ENCODE measurements at regions not wholly inside any gene's neighbourhood (a gene's known extent, or its start where the extent isn't known, plus 50 kb on each side); places are given as distances from the start of the nearest gene placed in this dataset.

GRCh38 chr1:163772246-163772645, 450.5 kb downstream of the NUF2 start:
- no peak overlapping the region for H3K9ac ChIP-seq (ENCODE audit: low read depth in 2 of 2, low read length in 2 of 2)
- H3K36me3 ChIP-seq: no peaks in the 10 kb centered on the region
- H3K9me3 ChIP-seq: no peaks in the 10 kb centered on the region
- no peaks in the 10 kb centered on the region for H3K4me1 ChIP-seq
- no peak for DNase-seq
- intact Hi-C loops (cut with DNase I): no loop called here
- no peak overlapping the region for H3K4me3 ChIP-seq
- no peak overlapping the region for H3K27ac ChIP-seq
- TF ChIP-seq CTCF (IDR thresholded peaks at IDR 0.05): no peak
- no peaks in the 10 kb centered on the region for H3K27me3 ChIP-seq

GRCh38 chr1:163773396-163773795, 451.6 kb downstream of the NUF2 start:
- intact Hi-C loops (cut with DNase I): no loop called here
- Histone ChIP-seq H3K9ac (ENCODE audit: low read depth in 2 of 2, low read length in 2 of 2) (no peak overlapping the region), H3K36me3 (no peaks in the 10 kb centered on the region), H3K9me3 (no peaks in the 10 kb centered on the region), H3K27me3 (no peaks in the 10 kb centered on the region), H3K27ac (no peak overlapping the region), H3K4me3 (no peak overlapping the region), H3K4me1 (no peaks in the 10 kb centered on the region)
- TF ChIP-seq CTCF (IDR thresholded peaks at IDR 0.05): no peak
- DNase-seq: no peak

- Histone ChIP-seq H3K27me3 (no peaks in the 10 kb centered on the region), H3K4me1 (no peaks in the 10 kb centered on the region), H3K9ac (ENCODE audit: low read depth in 2 of 2, low read length in 2 of 2) (no peak overlapping the region), H3K27ac (no peak overlapping the region), H3K36me3 (no peaks in the 10 kb centered on the region), H3K4me3 (no peak overlapping the region), H3K9me3 (no peaks in the 10 kb centered on the region)
- TF ChIP-seq CTCF (IDR thresholded peaks at IDR 0.05): no peak
- no peak for DNase-seq
- intact Hi-C loops (cut with DNase I): no loop called here
These were observed 452.7 kb downstream of the NUF2 start for GRCh38 chr1:163774401-163774945.

GRCh38 chr1:163774978-163775620, 453.3 kb downstream of the NUF2 start:
- TF ChIP-seq CTCF (IDR thresholded peaks at IDR 0.05): no peak
- Histone ChIP-seq H3K27me3 (no peaks in the 10 kb centered on the region), H3K9me3 (no peaks in the 10 kb centered on the region), H3K4me1 (no peaks in the 10 kb centered on the region), H3K27ac (no peak overlapping the region), H3K4me3 (no peak overlapping the region), H3K36me3 (no peaks in the 10 kb centered on the region), H3K9ac (ENCODE audit: low read depth in 2 of 2, low read length in 2 of 2) (no peak overlapping the region)
- no peak for DNase-seq
- intact Hi-C loops (cut with DNase I): no loop called here

- no peak overlapping the region for H3K9ac ChIP-seq (ENCODE audit: low read depth in 2 of 2, low read length in 2 of 2)
- H3K9me3 ChIP-seq: no peaks in the 10 kb centered on the region
- no peak overlapping the region for H3K27ac ChIP-seq
- no peaks in the 10 kb centered on the region for H3K27me3 ChIP-seq
- TF ChIP-seq CTCF (IDR thresholded peaks at IDR 0.05): no peak
- no peaks in the 10 kb centered on the region for H3K36me3 ChIP-seq
- intact Hi-C loops (cut with DNase I): no loop called here
- no peak overlapping the region for H3K4me3 ChIP-seq
- no peaks in the 10 kb centered on the region for H3K4me1 ChIP-seq
- no peak for DNase-seq
These were observed 455.5 kb downstream of the NUF2 start for GRCh38 chr1:163777205-163777604.
